ENCODE measurements at regions not wholly inside any gene's neighbourhood (a gene's known extent, or its start where the extent isn't known, plus 50 kb on each side); places are given as distances from the start of the nearest gene placed in this dataset. TPM values are rescaled to one million over a fixed set of nuclear protein-coding genes. Genes with fewer than 3 reads are reported as not detected.

GRCh38 chr1:193306430-193306829 lies 120.0 kb upstream of the B3GALT2 start:
- H3K27ac ChIP-seq, result no peak overlapping the region
- TF ChIP-seq CTCF (IDR thresholded peaks at IDR 0.05; ENCODE audit: poor library complexity), result no peak
- TF ChIP-seq EZH2 (IDR thresholded peaks at IDR 0.05; ENCODE audit: borderline replicate concordance), result no peak
- TF ChIP-seq EZH2phosphoT487 (IDR thresholded peaks at IDR 0.05; ENCODE audit: low read depth, severe bottlenecking, unreplicated experiment), result no peak
- H3K9me2 ChIP-seq (replicated peaks; ENCODE audit: insufficient read depth), result no peaks in the 10 kb centered on the region
- no peak overlapping the region for H3K4me2 ChIP-seq
- no peaks in the 10 kb centered on the region for H3K27me3 ChIP-seq
- H2AFZ ChIP-seq, result no peak overlapping the region
- H4K20me1 ChIP-seq (ENCODE audit: insufficient read depth, poor library complexity, severe bottlenecking), result no peaks in the 10 kb centered on the region
- H3K4me3 ChIP-seq, result no peak overlapping the region
- H3K79me2 ChIP-seq, result no peaks in the 10 kb centered on the region
- WGBS (ENCODE audit: low lambda C conversion rate, missing lambda C conversion rate), result 89% methylated on average over 2 of the region's 2 CpGs
- H3K9me3 ChIP-seq (ENCODE audit: low read depth), result no peaks in the 10 kb centered on the region
- no peaks in the 10 kb centered on the region for H3K36me3 ChIP-seq (replicated peaks; ENCODE audit: insufficient read depth, low read depth)
- peaks cover 5% of the 10 kb centered on the region for H3K4me1 ChIP-seq (ENCODE audit: insufficient read depth)
- no peak for DNase-seq (ENCODE audit: low spot score)

Small RNA genes lying in the stretch of these regions (small RNA-seq; reads per million reads assigned to genes)
- gene RNU6-983P, result not detected
